ENCODE measurements at regions not wholly inside any gene's neighbourhood (a gene's known extent, or its start where the extent isn't known, plus 50 kb on each side); places are given as distances from the start of the nearest gene placed in this dataset.

- Histone ChIP-seq H3K9ac (ENCODE audit: low read depth, low read length) (no peak overlapping the region), H3K9me3 (ENCODE audit: insufficient read depth, low read depth, low read length) (no peaks in the 10 kb centered on the region), H3K27me3 (ENCODE audit: insufficient read depth, low read length) (no peaks in the 10 kb centered on the region), H3K4me3 (ENCODE audit: low read length) (no peak overlapping the region), H3K27ac (ENCODE audit: low read depth, low read length) (no peak overlapping the region), H3K4me1 (ENCODE audit: insufficient read depth, low read length) (no peaks in the 10 kb centered on the region), H3K36me3 (ENCODE audit: insufficient read depth, low read length) (no peaks in the 10 kb centered on the region)
- WGBS: 89% methylated on average over 3 of the region's 3 CpGs
Observed at GRCh38 chr10:25661632-25662031, 272.4 kb upstream of the MYO3A start.

- no peaks in the 10 kb centered on the region for H3K27me3 ChIP-seq (ENCODE audit: insufficient read depth, low read length)
- H3K9ac ChIP-seq (ENCODE audit: low read depth, low read length): no peak overlapping the region
- H3K9me3 ChIP-seq (ENCODE audit: insufficient read depth, low read depth, low read length): no peaks in the 10 kb centered on the region
- no peaks in the 10 kb centered on the region for H3K4me1 ChIP-seq (ENCODE audit: insufficient read depth, low read length)
- H3K36me3 ChIP-seq (ENCODE audit: insufficient read depth, low read length): no peaks in the 10 kb centered on the region
- WGBS: 90% methylated on average over 3 of the region's 3 CpGs
- no peak overlapping the region for H3K27ac ChIP-seq (ENCODE audit: low read depth, low read length)
- H3K4me3 ChIP-seq (ENCODE audit: low read length): no peak overlapping the region
Observed at GRCh38 chr10:25666276-25666675, 267.8 kb upstream of the MYO3A start.

DNA sequence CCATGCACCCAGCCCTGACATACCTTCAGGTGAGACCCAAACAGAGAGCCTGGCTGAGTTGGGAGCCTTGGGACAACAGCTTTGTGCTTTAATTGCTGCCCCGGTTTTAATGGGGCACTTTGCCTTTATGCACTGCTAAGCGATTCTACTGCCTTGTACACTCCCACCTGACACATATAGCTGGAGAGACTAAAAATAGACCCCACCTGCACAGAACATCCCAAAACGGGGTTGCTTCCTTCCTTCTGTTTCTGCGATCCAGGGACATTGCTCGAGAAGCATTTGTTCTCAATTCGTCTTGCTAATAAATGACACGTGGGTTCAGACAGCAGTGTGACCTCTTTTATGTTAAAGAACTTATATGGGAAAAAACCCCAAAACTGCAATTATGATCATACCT, 258.8 kb upstream of the MYO3A start:
- H3K4me1 ChIP-seq (ENCODE audit: insufficient read depth, low read length): no peaks in the 10 kb centered on the region
- H3K4me3 ChIP-seq (ENCODE audit: low read length): no peak overlapping the region
- H3K9me3 ChIP-seq (ENCODE audit: insufficient read depth, low read depth, low read length): no peaks in the 10 kb centered on the region
- 91% methylated on average over 7 of the region's 7 CpGs for WGBS
- no peak overlapping the region for H3K27ac ChIP-seq (ENCODE audit: low read depth, low read length)
- no peaks in the 10 kb centered on the region for H3K36me3 ChIP-seq (ENCODE audit: insufficient read depth, low read length)
- H3K9ac ChIP-seq (ENCODE audit: low read depth, low read length): no peak overlapping the region
- no peaks in the 10 kb centered on the region for H3K27me3 ChIP-seq (ENCODE audit: insufficient read depth, low read length)

GRCh38 chr10:25675615-25676014, 258.4 kb upstream of the MYO3A start:
- WGBS: 100% methylated on average over 1 of the region's 1 CpG
- no peaks in the 10 kb centered on the region for H3K36me3 ChIP-seq (ENCODE audit: insufficient read depth, low read length)

GRCh38 chr10:25678220-25678619, 255.8 kb upstream of the MYO3A start:
- H3K27ac ChIP-seq (ENCODE audit: low read depth, low read length): no peak overlapping the region
- H3K4me3 ChIP-seq (ENCODE audit: low read length): no peak overlapping the region
- no peaks in the 10 kb centered on the region for H3K9me3 ChIP-seq (ENCODE audit: insufficient read depth, low read depth, low read length)
- H3K4me1 ChIP-seq (ENCODE audit: insufficient read depth, low read length): no peaks in the 10 kb centered on the region
- no peaks in the 10 kb centered on the region for H3K36me3 ChIP-seq (ENCODE audit: insufficient read depth, low read length)
- H3K9ac ChIP-seq (ENCODE audit: low read depth, low read length): no peak overlapping the region
- no peaks in the 10 kb centered on the region for H3K27me3 ChIP-seq (ENCODE audit: insufficient read depth, low read length)

More at GRCh38 chr10:25675615-25676014, 258.4 kb upstream of the MYO3A start:
- H3K4me3 ChIP-seq (ENCODE audit: low read length): no peak overlapping the region
- no peaks in the 10 kb centered on the region for H3K4me1 ChIP-seq (ENCODE audit: insufficient read depth, low read length)
- no peaks in the 10 kb centered on the region for H3K9me3 ChIP-seq (ENCODE audit: insufficient read depth, low read depth, low read length)
- no peak overlapping the region for H3K27ac ChIP-seq (ENCODE audit: low read depth, low read length)
- no peak overlapping the region for H3K9ac ChIP-seq (ENCODE audit: low read depth, low read length)
- H3K27me3 ChIP-seq (ENCODE audit: insufficient read depth, low read length): no peaks in the 10 kb centered on the region

DNA sequence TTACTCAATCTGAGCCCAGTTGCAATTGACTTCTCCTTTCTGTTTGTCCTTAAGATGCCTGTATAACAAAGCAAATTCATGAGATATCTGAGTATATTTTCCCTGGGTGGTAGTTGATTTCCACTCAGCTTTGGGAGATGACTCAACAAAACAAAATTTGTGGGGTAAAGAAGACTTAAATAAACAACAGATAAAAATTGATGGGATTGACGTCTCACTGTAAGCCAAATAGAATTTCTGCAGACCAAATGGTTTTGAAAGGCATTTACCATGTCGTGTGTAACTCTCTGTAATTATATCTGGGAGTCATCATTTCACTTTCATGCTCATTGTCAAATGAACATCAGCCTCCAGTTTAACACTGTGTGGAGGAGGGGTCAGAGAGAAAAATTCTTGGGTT, 255.4 kb upstream of the MYO3A start:
- no peak overlapping the region for H3K27ac ChIP-seq (ENCODE audit: low read depth, low read length)
- H3K36me3 ChIP-seq (ENCODE audit: insufficient read depth, low read length): no peaks in the 10 kb centered on the region
- H3K9ac ChIP-seq (ENCODE audit: low read depth, low read length): no peak overlapping the region
- H3K4me3 ChIP-seq (ENCODE audit: low read length): no peak overlapping the region
- 89% methylated on average over 2 of the region's 2 CpGs for WGBS
- no peaks in the 10 kb centered on the region for H3K4me1 ChIP-seq (ENCODE audit: insufficient read depth, low read length)
- H3K9me3 ChIP-seq (ENCODE audit: insufficient read depth, low read depth, low read length): no peaks in the 10 kb centered on the region
- no peaks in the 10 kb centered on the region for H3K27me3 ChIP-seq (ENCODE audit: insufficient read depth, low read length)

DNA sequence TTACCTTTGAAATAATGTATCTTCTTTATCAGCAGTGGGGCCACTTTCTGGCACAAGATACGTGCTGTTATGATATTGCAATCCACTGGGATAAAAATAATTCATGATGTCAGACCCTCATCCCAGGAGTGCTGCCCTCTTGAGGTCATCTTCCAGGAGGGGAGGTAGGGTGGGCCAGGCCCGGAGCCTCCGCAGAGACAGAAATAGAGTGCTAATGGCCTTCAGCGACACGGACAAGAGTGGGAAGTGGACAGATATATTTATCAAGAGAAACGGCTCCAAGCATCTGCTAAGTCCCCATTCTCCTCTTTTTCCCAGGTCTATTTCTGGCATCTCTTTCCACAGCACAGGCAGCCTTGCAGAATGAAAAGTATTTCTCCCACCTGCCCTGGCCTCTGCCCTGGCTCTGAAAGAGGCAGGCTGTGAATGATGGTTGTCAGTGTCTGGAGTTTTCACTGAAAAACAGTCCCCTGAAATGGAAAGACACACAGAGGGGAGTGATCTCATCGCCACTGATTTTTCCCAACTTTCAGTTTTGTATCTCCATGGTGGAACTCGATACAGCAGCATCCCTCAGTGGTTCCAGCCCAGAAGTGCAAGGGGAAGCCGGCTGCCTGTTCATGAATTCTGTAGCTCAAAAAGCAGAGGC, 251.7 kb upstream of the MYO3A start:
- Histone ChIP-seq H3K4me3 (ENCODE audit: low read length) (no peak overlapping the region), H3K9me3 (ENCODE audit: insufficient read depth, low read depth, low read length) (no peaks in the 10 kb centered on the region)
- WGBS: 84% methylated on average over 9 of the region's 9 CpGs

GRCh38 chr10:25683344-25683743, 250.7 kb upstream of the MYO3A start:
- no peak overlapping the region for H3K4me3 ChIP-seq (ENCODE audit: low read length)
- WGBS: 88% methylated on average over 3 of the region's 4 CpGs
- H3K36me3 ChIP-seq (ENCODE audit: insufficient read depth, low read length): no peaks in the 10 kb centered on the region
- no peaks in the 10 kb centered on the region for H3K4me1 ChIP-seq (ENCODE audit: insufficient read depth, low read length)
- H3K27me3 ChIP-seq (ENCODE audit: insufficient read depth, low read length): no peaks in the 10 kb centered on the region
- H3K9me3 ChIP-seq (ENCODE audit: insufficient read depth, low read depth, low read length): no peaks in the 10 kb centered on the region
- no peak overlapping the region for H3K9ac ChIP-seq (ENCODE audit: low read depth, low read length)
- no peak overlapping the region for H3K27ac ChIP-seq (ENCODE audit: low read depth, low read length)

More for the DNA sequence above, 251.7 kb upstream of the MYO3A start:
- Histone ChIP-seq H3K27me3 (ENCODE audit: insufficient read depth, low read length) (no peaks in the 10 kb centered on the region), H3K4me1 (ENCODE audit: insufficient read depth, low read length) (no peaks in the 10 kb centered on the region), H3K9ac (ENCODE audit: low read depth, low read length) (no peak overlapping the region), H3K27ac (ENCODE audit: low read depth, low read length) (no peak overlapping the region), H3K36me3 (ENCODE audit: insufficient read depth, low read length) (no peaks in the 10 kb centered on the region)

DNA sequence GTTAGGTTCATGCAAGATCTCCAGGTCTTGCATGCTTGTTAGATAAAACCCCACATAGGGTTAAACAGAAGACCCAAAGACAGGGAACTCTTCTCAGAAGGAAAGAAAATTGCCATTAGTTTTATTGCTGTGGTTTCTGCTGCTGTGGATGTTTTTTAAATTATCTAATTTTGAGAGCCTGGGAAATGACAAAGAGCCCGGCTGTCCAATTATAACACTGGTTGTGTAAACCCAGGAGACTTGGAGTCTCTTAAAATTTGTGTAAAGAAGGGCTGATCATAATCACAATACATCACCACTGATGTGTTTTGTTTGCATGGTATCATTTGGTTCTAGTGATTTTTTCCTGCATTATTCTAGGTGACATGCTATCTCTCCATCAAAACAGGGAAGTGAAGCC, 246.5 kb upstream of the MYO3A start:
- no peaks in the 10 kb centered on the region for H3K4me1 ChIP-seq (ENCODE audit: insufficient read depth, low read length)
- H3K27ac ChIP-seq (ENCODE audit: low read depth, low read length): no peak overlapping the region
- no peaks in the 10 kb centered on the region for H3K36me3 ChIP-seq (ENCODE audit: insufficient read depth, low read length)
- H3K9me3 ChIP-seq (ENCODE audit: insufficient read depth, low read depth, low read length): no peaks in the 10 kb centered on the region
- H3K9ac ChIP-seq (ENCODE audit: low read depth, low read length): no peak overlapping the region
- H3K27me3 ChIP-seq (ENCODE audit: insufficient read depth, low read length): no peaks in the 10 kb centered on the region
- 100% methylated on average over 1 of the region's 1 CpG for WGBS
- H3K4me3 ChIP-seq (ENCODE audit: low read length): no peak overlapping the region

DNA sequence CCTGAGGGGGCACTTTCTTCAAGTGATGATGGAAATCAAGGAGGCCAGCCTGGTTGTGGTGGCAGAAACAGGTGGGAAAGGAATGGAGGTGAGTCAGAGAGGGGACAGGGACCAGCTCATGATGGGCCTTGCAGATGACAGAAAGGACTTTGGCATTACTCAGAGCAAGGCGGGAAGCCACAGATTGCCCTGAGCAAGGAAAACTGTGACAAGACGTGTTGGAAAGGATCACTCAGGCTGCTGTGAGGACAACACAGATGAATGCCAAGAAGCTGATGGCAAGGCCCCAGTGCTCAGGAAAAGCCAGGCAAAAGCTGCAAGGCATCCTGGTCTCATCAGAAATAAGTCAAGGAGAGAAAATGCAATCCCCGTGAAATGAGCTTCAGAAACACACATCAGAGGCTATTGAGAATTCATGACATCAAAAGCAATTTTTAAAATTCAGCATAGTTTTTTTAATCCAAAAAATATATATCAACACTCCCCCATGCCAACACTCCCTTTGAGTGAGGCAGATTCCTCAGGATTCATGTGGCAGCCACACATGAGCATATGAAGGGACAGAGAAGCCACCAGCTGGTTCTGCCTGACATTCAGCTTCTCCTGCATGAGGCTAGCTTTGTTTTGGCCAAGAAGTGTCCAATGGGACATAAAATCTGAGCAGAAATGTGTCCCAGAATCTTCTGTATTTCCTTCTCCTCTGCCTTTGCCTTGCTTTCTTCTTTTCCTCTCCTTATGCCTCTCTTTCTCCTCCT, 244.5 kb upstream of the MYO3A start:
- Histone ChIP-seq H3K9me3 (ENCODE audit: insufficient read depth, low read depth, low read length) (no peaks in the 10 kb centered on the region), H3K4me1 (ENCODE audit: insufficient read depth, low read length) (no peaks in the 10 kb centered on the region), H3K36me3 (ENCODE audit: insufficient read depth, low read length) (no peaks in the 10 kb centered on the region), H3K9ac (ENCODE audit: low read depth, low read length) (no peak overlapping the region), H3K27me3 (ENCODE audit: insufficient read depth, low read length) (no peaks in the 10 kb centered on the region), H3K27ac (ENCODE audit: low read depth, low read length) (no peak overlapping the region), H3K4me3 (ENCODE audit: low read length) (no peak overlapping the region)
- 89% methylated on average over 3 of the region's 3 CpGs for whole genome bisulfite sequencing

DNA sequence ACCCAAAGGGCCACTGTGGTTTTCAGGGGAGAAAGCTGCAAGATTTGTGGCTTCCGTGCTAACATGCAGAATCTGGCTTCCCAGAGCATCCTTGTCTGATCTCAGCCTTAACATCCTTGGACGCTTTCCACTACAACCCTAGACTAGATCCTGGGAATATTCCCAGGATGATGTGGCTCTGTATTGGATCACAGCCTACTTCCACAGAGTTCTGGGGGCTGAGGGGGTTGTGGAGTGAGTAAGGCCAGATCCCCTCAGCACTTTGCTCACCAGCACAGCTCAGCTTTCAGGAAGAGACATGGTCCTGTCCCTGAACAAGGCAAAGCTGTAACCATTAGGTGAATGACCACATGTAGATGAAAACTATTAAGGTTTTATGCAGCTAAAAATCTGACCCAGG, 241.3 kb upstream of the MYO3A start:
- no peak overlapping the region for H3K9ac ChIP-seq (ENCODE audit: low read depth, low read length)
- WGBS: 96% methylated on average over 2 of the region's 2 CpGs
- H3K27me3 ChIP-seq (ENCODE audit: insufficient read depth, low read length): no peaks in the 10 kb centered on the region
- H3K36me3 ChIP-seq (ENCODE audit: insufficient read depth, low read length): no peaks in the 10 kb centered on the region
- no peaks in the 10 kb centered on the region for H3K4me1 ChIP-seq (ENCODE audit: insufficient read depth, low read length)
- no peaks in the 10 kb centered on the region for H3K9me3 ChIP-seq (ENCODE audit: insufficient read depth, low read depth, low read length)
- H3K4me3 ChIP-seq (ENCODE audit: low read length): no peak overlapping the region
- H3K27ac ChIP-seq (ENCODE audit: low read depth, low read length): no peak overlapping the region
